GM12875 (cell line): ENCODE measurements at regions not wholly inside any gene's neighbourhood (a gene's known extent, or its start where the extent isn't known, plus 50 kb on each side); places are given as distances from the start of the nearest gene placed in this dataset.

Experiments
- H3K4me3 ChIP-seq: one replicate; pipeline ENCODE4 v1.5.1; 2011; ENCODE audit warnings: low read depth, low read length, control low read depth
- CTCF ChIP-seq: IDR thresholded peaks from 2 replicates; pipeline ENCODE4 v1.5.1; 2011; ENCODE audit warnings: low read depth, mild to moderate bottlenecking, control low read depth, inconsistent platforms, low read length, moderate library complexity, borderline replicate concordance; ENCODE audit not compliant: insufficient read depth

DNA sequence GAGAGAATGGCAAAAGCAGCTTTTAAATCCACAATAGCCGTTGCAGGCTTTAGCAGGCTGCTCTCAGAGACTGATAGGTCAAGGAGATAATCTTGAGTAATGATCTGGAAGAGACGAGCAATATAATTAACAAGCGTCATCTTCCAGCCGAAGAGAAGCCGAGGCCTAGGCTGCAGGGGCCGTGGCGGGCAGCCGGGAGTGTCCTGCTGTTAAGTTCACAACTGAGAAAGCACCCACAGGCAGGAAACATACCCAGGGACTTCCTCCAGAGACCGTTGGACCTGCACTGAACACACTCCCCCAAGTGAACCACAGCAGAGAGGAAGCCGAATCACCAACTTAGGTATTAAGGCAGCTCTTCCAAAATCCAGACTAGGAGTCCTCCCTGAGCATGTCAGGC is 182.3 kb downstream of the IRX2 start:
- no peak overlapping the region for H3K4me3 ChIP-seq
- TF ChIP-seq CTCF = no peak

DNA sequence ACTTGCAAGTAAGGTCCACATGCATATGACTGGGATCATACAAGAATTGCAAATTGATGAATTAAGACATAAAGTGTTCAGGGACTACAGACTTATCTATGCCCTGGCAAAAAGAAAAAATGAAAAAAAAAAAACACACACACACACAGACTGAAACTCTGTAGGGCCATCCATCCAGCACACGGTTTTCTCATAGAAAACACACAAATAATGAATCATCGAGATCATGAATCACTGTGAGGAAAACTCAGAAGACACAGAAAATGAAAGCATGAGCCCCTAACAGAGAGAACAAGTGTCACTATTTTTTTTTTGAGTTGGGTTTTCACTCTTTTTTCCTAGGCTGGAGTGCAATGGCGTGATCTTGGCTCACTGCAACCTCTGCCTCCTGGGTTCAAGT is 185.2 kb downstream of the IRX2 start:
- no peak for TF ChIP-seq CTCF

GRCh38 chr5:2565147-2565546 is 186.3 kb downstream of the IRX2 start:
- no peak overlapping the region for H3K4me3 ChIP-seq
- TF ChIP-seq CTCF = no peak

More for the DNA sequence above, 185.2 kb downstream of the IRX2 start:
- no peak overlapping the region for H3K4me3 ChIP-seq

DNA sequence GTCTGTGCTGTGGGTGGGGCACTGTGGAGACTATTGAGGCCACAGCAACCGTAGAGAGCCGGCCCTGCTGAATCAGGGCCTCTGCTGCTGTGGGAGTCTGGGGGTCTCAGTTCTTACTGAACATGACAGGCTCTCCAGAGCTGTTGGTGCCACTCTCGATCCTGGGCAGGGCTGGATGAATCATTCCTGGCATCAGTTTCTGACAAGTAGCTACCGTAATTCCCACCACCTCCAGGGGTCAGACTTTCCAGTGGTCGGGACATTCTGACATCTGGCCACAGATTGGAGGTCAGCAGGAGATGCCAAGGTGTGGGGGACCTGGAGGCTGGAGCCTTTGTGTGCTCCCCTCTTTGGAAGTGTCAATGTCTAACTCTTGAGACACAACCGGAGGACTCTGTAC is 188.4 kb downstream of the IRX2 start:
- TF ChIP-seq CTCF = no peak
- H3K4me3 ChIP-seq = no peak overlapping the region

GRCh38 chr5:2562036-2562435 is 189.4 kb downstream of the IRX2 start:
- no peak for TF ChIP-seq CTCF
- H3K4me3 ChIP-seq = no peak overlapping the region

GRCh38 chr5:2560435-2560834 is 191.0 kb downstream of the IRX2 start:
- no peak overlapping the region for H3K4me3 ChIP-seq
- no peak for TF ChIP-seq CTCF

- no peak for TF ChIP-seq CTCF
- H3K4me3 ChIP-seq = no peak overlapping the region
These were observed 194.0 kb downstream of the IRX2 start for GRCh38 chr5:2557435-2557834.
